ENCODE measurements at regions not wholly inside any gene's neighbourhood (a gene's known extent, or its start where the extent isn't known, plus 50 kb on each side); places are given as distances from the start of the nearest gene placed in this dataset.
"Not testable (repeated sequence)": the region's sequence is repeated elsewhere in the genome, so short reads cannot be mapped to it uniquely, and the experiment has no call there.

DNA sequence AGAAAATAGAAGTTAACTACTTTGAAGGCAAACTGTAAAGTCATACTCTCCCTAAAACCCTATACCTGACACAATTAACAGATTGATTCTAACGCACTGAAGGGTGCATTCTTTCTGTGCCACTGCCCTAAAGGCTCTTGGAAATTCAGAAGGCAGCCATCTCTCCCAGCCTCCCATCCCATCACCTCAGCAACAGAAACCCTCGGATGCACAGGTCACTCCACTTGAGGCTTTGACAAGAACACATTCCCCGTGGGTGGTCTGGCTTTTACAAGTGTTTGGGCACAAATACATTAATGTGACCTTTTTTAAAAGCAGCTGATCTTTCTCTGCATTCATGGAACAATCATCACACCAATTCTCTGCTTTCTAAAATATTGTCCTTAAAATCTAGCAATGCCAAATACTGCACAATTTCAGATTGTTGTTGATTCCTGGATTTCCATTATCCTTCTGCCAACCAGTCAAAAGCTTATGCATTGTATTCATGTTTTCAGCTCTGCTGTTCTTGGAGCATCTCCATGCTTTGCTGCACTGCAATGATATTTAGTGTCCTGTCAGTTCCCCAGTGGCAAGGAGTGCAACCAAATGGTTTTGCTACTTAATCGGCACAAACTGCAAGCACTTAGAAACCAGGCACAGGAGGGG, 175.6 kb downstream of the TMEM161B start:
- DNase-seq (ENCODE audit: low read depth in 3 of 3), result no peak

DNA sequence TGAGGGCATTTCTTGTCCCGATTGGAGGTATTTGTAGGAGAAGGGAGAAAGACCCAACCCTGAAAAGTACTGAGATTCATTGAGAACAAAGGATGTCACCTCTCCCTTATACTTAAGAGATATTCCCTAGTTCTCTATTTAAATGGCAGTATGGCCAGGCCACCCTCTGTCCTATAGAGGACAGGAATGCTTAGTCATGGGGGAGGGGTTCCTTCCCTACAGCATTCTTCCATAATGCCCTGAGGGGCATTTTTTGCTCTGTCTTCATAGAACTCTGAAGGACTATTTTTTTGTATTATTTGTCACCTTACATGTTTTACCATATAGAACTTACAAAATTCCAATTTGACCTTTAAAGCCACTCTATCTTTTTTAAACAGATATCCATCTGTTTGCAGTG, 176.3 kb downstream of the TMEM161B start:
- no peak for DNase-seq (ENCODE audit: low read depth in 3 of 3)

DNA sequence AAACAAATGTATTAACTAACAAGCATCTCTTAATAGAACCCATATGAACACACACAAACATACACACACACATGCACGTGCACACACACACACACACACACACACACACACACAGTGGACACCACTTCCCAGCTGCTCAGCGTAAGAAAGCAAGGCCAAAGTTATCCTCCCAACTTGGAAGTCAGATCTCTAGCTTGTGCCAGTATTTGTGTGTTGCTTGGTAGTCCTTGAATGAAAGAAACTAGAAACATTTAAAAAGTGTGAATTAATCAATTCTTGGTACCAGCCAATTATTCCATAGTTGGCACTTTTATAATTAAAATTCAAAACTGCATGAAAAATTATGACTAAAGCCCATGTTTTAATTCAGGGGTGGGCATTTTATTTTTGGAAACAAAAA, 178.1 kb downstream of the TMEM161B start:
- no peak for DNase-seq (ENCODE audit: low read depth in 3 of 3)

DNA sequence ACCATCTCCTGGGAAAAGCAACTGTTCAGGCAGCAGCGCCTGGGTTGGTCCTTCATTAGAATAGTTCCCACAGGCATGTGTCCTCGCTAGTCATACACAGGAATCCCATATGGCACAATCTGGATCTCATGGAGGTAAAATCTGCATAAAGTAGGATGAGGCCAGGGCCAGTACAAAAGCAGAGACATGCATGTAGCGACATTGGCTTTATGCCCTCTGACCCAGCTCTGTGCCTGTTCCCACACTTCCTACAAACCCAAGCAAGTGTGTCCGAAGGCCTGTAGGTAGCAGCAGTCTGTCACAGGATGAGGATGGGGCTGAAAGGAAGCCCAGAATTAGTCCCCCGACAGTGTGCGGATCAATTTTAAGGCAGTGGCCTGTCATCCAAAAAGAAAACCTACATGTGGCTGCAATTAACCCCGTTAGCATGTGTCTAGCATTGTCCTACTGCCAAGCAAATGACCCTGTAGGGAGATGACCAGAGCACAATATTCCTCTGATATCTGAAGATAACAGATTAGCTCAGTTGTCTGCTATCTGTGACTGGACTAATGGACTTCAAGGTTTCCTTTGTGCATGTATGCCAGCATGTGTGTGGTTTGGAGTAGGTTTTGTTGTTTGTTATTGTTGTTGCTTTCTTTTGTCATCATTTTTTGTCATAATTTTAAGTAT, 178.8 kb downstream of the TMEM161B start:
- DNase-seq (ENCODE audit: low read depth in 3 of 3), result no peak

DNA sequence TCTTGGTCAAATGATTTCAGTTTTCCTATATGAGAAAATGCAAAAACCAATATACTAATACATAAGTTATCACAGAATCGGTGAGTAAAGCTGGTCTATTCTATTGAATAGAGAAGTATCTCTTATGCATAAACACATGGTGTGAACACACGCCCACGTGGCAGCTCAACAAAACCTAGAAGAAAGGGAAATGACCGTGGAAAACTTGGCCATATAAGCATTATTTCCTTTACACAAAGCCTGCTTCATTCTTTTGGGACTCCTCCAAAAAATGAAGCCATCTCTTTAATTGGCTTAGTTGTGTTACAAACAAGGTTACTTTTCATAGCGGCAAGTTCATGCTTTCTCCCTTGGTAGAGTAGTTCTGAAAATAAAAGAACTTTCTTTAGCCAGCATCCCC, 183.2 kb downstream of the TMEM161B start:
- DNase-seq (ENCODE audit: low read depth in 3 of 3), result no peak

DNA sequence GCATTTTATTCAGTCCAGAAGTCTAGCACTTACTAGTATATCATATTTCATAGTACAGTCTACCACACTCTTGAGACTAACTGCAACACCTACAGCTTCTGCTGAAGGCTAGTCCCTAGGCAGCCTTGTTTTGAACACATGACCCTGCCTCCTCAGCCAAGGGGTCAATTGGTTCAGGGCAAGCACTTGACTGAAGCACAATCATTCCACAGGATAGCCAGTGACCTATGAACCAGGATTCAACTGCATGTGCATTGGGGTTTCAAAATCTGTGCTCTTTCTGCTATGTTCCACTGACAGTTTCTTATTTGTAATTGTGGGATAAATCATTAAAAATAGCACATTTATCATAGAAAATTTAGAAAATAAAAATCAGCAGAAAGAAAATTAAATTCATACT, 186.8 kb downstream of the TMEM161B start:
- no peak for DNase-seq (ENCODE audit: low read depth in 3 of 3)

DNA sequence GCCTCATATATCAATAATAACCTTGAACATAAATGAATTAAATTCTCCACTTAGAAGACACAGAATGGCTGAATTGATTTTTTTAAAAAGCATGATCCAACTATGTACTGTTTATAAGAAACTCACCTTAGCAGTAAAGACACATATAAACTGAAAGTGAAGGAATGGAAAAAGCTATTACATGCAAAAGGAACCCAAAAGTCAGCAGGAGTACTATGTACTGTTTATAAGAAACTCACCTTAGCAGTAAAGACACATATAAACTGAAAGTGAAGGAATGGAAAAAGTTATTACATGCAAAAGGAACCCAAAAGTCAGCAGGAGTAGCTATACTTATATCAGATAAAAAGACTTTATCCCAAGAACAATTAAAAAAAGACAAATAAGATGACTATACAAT, 204.8 kb downstream of the TMEM161B start:
- no peak for DNase-seq (ENCODE audit: low read depth in 3 of 3)

DNA sequence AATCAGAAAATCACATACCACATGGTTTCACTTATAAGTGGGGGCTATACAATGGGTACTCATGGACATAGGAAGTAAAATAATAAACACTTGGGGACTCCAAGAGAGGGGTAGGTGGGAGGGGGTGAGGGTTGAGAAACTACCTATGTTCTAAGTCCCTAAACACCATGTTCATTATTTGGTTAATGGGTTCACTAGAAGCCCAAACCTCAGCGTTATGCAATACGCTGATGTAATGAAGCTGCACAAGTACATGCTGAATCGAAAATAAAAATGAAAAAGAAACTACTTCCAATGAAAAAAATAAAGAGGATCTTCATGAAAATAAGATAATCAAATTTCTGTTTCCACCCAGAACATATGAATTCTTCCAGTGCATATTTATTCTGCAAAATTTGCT, 208.5 kb downstream of the TMEM161B start:
- no peak for DNase-seq (ENCODE audit: low read depth in 3 of 3)

DNA sequence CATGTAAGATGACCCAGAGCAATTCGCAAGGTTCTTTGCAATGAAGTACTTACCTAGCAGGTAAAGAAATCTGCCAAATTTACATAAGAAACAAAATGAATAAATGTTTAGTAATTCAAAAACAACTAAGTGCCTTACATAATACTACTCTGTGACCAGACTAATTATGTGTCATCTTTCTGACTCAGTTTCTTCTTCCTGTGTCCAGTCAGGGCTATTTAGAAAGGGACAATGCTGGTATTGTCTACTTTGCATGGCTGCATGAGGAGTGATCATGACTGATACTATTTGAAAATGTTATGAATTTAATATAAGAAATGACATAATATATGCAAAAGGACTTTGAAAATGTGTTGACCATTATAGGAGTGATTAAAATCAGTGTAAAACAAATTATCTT, 210.0 kb downstream of the TMEM161B start:
- DNase-seq (ENCODE audit: low read depth in 3 of 3), result no peak

DNA sequence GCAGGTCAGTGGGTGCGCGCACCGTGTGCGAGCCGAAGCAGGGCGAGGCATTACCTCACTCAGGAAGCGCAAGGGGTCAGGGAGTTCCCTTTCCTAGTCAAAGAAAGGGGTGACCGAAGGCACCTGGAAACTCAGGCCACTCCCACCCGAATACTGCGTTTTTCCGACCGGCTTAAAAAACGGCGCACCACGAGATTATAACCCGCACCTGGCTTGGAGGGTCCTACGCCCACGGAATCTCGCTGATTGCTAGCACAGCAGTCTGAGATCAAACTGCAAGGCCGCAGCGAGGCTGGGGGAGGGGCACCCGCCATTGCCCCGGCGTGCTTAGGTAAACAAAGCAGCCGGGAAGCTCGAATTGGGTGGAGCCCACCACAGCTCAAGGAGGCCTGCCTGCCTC, 216.2 kb downstream of the TMEM161B start:
- not testable (repeated sequence) for DNase-seq (ENCODE audit: low read depth in 3 of 3)

DNA sequence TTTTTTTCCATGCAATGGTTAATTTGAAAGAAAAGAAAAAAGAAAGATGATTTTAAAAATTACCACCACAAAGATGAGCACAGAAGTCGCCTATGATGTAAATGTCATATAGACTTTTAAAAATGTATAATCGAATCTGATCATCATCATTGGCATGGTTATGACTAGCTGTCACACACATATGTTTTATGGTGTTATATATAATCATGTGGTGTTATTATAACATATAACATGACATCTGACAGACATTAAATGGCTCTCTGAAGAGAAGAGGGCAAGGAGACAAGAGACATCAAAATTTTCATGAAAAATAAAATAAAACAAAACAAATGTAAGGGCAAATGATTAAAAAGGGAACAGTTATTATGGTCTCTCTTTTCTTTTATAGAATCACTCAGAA, 217.5 kb downstream of the TMEM161B start:
- no peak for DNase-seq (ENCODE audit: low read depth in 3 of 3)

DNA sequence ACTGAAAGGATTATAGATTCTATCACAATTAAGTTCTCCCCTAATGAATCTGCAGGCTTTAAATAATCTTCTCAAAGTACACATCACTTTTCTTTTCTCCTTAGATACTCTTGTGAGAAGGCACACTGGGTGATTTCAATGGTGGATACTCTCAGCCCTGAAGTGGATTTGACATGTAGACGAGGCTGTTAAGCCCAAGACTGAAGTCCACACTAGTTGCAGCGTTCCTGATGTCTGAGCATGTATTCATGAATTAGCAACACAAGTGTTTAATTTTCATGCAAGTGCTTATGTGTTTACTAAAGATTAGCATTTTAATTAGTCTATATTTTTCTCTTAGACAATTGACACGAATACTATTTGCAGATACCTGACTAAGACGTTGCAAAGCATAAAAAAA, 218.9 kb downstream of the TMEM161B start:
- no peak for DNase-seq (ENCODE audit: low read depth in 3 of 3)

DNA sequence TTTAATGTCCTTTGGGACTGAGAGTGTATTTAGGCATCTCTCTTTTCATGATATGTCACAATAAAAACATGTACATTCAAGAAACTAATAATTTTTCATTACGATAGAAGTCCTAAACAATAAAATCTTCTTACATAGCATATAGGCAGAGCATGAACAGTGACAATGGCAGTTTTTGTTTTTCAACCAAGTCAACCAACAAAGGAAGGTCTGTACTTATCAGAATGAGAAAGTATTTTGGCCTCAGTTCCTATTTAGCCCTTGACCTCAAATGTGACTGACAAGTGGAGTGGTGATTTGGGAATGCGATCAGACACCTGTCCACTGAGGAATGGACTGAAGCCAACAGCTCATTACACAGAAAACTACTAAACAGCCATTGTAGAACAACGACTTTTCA, 219.5 kb downstream of the TMEM161B start:
- no peak for DNase-seq (ENCODE audit: low read depth in 3 of 3)

DNA sequence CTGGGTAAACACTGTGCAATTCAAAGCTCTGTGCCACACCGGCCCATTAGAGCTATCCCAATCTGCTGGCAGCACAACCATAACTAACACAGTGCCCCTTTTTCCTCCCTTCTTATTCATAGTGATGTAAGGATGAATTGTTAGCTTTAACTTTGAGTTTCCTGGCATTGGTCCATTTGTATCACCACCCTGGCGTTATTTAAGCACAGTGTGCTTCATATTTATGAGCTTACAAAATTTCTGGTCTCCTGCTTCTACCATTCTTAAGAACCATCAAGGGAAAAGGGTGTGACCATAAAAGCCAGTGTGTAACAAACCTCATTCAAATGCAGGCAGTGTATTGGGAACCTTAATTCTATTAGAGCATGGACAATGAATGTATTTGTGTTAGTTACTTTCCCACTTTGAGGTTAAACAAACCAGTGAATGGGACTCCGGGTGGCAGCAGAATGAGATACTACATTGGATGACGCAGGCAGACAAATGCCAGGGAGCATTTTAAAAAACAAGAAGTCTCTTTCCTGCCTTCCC, 222.6 kb downstream of the TMEM161B start:
- DNase-seq (ENCODE audit: low read depth in 3 of 3), result no peak

DNA sequence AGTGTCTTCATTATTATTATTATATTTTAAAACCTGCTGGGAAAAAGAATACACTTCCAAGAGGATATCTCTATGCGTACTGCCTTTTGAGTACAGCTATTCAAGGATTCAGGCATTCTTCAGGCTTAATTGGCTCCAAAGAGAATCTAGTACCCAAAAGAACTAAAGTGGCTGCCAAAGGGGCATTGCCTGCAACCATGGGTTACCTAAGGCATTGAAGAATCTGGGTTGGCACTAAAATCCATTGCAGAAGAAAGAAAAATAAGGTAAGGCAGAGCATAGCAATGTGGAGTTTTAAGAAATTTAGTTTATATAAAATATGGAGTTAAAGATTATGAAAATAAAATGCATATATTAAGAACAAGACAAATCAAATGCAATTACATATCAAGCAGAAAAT, 223.5 kb downstream of the TMEM161B start:
- no peak for DNase-seq (ENCODE audit: low read depth in 3 of 3)

DNA sequence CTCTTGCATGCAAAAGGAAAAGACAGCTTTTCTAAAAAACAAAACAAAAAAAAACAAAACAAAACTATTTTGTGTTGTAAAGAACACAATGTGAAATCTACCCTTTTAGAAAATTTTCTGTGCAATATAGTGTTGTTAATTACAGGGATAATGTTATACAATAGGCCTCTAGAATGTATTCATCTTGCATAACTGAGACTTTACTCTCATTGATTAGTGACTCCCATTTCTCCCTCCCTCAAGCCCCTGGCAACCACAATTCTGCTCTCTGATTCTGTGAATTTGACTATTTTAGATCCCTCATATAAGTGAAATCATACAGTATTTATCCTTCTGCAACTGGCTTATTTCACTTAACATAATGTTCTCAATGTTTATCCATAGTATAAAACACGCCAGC, 234.1 kb downstream of the TMEM161B start:
- no peak for DNase-seq (ENCODE audit: low read depth in 3 of 3)

DNA sequence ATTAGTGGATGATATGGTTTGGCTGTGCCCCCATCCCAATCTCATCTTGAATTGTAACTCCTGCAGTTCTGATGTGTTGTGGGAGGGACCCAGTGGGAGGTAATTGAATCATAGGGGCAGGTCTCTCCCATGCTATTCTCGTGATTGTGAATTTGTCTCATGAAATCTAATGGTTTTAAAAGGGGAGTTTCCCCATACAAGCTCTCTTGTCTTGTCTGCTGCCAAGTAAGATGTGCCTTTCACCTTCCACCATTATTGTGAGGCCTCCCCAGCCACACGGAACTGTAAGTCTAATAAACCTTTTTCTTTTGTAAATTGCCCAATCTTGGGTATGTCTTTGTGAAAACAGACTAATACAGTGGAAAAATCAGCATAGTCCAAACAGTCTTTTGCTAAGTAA, 235.5 kb downstream of the TMEM161B start:
- DNase-seq (ENCODE audit: low read depth in 3 of 3), result no peak

DNA sequence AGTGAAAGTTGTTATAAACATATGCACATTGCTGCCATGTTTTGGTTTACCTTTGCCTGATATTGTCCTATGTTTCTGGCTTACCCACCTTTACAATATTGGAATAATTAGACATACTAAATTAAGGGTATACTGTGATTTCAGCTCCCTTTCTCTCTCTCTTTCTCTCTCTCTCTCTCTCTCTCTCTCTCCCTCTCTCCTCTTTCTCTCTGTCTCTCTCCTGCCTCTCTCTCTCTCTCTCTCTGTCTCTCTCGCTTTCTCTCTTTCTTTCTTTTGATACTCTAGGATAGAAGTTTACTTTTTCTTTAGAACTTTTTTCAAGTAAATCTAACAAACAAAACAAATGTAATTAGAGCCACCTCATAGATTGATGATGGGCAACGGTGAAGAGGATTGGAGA, 239.6 kb downstream of the TMEM161B start:
- no peak for DNase-seq (ENCODE audit: low read depth in 3 of 3)

DNA sequence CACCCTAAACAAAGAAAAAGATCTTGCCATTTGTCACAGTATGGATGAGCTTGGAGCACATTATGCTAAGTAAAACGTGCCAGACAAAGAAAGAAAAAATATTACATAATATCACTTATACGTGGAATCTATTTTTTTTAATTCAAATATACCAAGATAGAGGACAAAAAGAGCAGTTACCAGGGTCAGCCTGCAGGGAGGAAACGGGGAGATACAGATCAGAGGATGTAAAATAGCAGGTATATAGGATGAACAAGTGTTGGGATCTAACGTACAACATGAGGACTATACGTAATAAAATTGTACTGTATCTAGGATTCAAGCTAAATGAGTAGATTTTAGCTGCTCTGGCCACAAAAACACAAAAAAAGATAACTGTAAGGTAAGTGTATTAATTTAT, 247.5 kb downstream of the TMEM161B start:
- DNase-seq (ENCODE audit: low read depth in 3 of 3), result no peak

DNA sequence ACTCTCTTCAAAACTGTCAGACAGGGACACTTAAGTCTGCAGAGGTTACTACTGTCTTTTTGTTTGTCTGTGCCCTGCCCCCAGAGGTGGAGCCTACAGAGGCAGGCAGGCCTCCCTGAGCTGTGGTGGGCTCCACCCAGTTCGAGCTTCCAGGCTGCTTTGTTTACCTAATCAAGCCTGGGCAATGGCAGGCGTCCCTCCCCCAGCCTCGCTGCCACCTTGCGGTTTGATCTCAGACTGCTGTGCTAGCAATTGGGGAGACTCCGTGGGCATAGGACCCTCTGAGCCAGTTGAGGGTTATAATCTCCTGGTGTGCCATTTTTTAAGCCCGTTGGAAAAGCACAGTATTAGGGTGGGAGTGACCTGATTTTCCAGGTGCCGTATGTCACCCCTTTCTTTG, 253.7 kb downstream of the TMEM161B start:
- DNase-seq (ENCODE audit: low read depth in 3 of 3), result not testable (repeated sequence)

DNA sequence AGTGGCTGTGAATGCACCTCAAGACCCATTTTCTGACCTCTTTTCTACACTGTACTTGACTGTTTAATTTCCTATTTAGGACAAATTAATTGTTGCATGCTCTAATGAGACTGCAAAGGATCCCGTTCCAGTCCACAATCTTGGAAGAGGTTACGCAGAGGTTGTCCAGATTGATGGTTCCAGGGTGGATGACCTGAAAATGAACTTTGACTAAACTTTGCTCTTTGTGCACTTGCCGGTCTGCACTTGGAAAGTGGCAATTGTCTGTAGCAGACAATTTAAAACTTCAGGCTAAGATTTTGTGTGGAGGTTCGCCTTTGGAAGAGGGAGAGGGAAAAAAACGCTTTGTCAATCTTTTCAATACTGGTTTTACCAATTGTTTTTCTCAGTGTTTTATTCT, 267.8 kb downstream of the TMEM161B start:
- DNase-seq (ENCODE audit: low read depth in 3 of 3), result no peak

DNA sequence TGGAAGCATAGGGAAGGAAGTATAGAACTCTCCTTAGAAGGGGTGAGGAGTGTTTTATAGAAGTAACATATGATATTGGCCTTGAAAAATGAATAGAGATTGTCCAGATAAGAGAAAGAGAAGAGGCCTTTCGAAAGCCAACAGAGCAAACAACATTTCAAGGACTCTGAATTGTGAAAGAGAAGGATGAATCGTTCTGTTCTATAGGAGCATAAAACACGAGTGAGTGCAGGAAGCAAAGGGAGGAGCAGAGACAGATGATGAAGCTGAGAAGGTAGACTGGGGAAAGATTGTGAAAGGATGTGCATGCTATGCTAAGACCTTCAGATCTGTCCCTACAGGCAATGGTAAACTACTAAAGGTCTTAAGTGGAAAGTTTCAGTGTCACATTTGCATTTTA, 271.0 kb downstream of the TMEM161B start:
- no peak for DNase-seq (ENCODE audit: low read depth in 3 of 3)

DNA sequence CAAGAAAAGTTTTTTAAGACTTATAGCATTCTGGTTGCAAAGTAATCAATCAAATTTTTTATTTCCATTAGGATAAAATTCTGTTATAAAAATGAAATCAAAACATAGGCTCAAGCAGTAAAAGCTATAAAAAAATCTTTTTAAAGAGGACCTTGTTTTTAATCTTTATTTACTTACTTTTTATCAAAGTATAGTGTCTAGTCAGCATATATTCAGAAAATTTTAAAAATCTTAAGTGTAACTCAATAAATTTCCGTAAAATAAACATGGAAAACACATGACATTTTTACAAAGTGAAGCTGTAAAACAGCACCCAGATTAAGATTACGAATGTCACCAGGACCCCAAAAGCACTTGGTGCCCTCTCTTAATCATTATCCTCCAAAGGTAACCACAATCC, 302.4 kb downstream of the TMEM161B start:
- no peak for DNase-seq (ENCODE audit: low read depth in 3 of 3)

DNA sequence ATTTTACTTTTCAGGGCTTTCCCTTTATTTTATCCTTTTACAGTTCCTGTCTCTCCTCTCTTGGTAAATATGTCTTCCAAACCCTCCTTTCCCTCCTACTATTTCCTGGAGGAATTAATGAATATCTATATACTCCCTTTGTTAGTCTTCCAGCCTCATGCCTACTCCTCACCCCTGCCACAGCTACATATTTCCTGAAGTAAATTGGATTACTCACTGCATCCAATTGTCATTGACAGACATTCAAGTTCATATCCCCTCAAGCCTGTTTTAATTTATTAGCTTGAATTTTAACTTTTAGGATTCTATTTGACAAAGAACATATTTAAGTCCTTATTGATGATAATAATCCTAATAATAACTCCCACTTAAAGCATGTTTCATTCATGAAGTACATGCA, 314.5 kb downstream of the TMEM161B start:
- DNase-seq (ENCODE audit: low read depth in 3 of 3), result no peak

All from stimulated activated CD4-positive, alpha-beta T cell treated with anti-CD3 and anti-CD28 coated beads, TNF-alpha, amount 100 ng/mL, for 48 hours (primary cell).